ENCODE measurements at regions not wholly inside any gene's neighbourhood (a gene's known extent, or its start where the extent isn't known, plus 50 kb on each side); places are given as distances from the start of the nearest gene placed in this dataset.

GRCh38 chr9:100911273-100911672 is 117.3 kb upstream of the PLPPR1 start:
- H3K36me3 ChIP-seq (ENCODE audit: control insufficient read depth in 1 of 2, insufficient read depth in 2 of 2, low read length in 2 of 2): no peaks in the 10 kb centered on the region
- no peak overlapping the region for H2BK5ac ChIP-seq (ENCODE audit: low read depth, low read length, poor library complexity)
- no peak overlapping the region for H3K4me2 ChIP-seq (ENCODE audit: low read length)
- no peak overlapping the region for H3K14ac ChIP-seq (ENCODE audit: low read length)
- H4K91ac ChIP-seq (ENCODE audit: low read depth, low read length): no peak overlapping the region
- no peak overlapping the region for H2BK12ac ChIP-seq (ENCODE audit: low read length)
- H3K18ac ChIP-seq (ENCODE audit: low read length): no peak overlapping the region
- WGBS (ENCODE audit: extremely low coverage, insufficient coverage, insufficient read length): no CpG with 5 or more reads among the region's 5 CpGs
- no peak overlapping the region for H2AK5ac ChIP-seq (ENCODE audit: low read length)
- no peak overlapping the region for H2AFZ ChIP-seq (ENCODE audit: insufficient read depth, low read length, poor library complexity)
- H3K4me3 ChIP-seq (ENCODE audit: low read depth, low read length): no peak overlapping the region
- H3K23ac ChIP-seq (ENCODE audit: low read length): no peak overlapping the region
- no peak overlapping the region for H3K4ac ChIP-seq (ENCODE audit: low read depth, low read length)
- H3K79me2 ChIP-seq (ENCODE audit: control insufficient read depth, insufficient read depth, low read length, poor library complexity): no peaks in the 10 kb centered on the region
- H3K9me3 ChIP-seq (ENCODE audit: insufficient read depth, low read depth, low read length): no peaks in the 10 kb centered on the region
- no peak overlapping the region for H3K9ac ChIP-seq (ENCODE audit: low read length)
- H3K4me1 ChIP-seq (ENCODE audit: control insufficient read depth in 1 of 2, insufficient read depth in 2 of 2, low read length in 2 of 2): no peaks in the 10 kb centered on the region
- H4K8ac ChIP-seq (ENCODE audit: low read depth, low read length): no peak overlapping the region
- no peak for DNase-seq
- H3K79me1 ChIP-seq (ENCODE audit: low read length): no peaks in the 10 kb centered on the region
- H3K27me3 ChIP-seq (ENCODE audit: insufficient read depth, low read length): no peaks in the 10 kb centered on the region
- H2BK120ac ChIP-seq (ENCODE audit: insufficient read depth, low read length, poor library complexity): no peak overlapping the region
- no peak overlapping the region for H4K12ac ChIP-seq (ENCODE audit: low read depth, low read length)
- H3K27ac ChIP-seq (ENCODE audit: low read depth, low read length): no peak overlapping the region

DNA sequence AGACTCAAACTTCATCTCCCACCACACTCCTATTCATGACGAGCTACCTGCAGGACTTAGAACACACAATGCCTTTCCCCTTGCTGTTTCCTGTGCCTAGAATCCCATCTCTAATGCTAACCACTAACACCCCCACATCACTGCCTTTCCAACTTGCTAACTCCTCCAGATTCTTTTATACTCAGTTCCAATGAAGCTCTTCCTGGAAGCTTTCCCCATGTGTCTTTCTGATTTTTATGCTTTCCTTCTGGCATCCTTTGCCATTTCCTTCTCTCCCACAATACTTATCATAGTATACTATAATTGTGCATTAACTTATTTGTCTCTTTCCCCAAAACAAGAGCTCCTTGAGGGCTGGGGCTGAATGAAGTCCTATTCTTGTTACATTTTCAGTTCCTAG is 115.3 kb upstream of the PLPPR1 start:
- no peak overlapping the region for H4K8ac ChIP-seq (ENCODE audit: low read depth, low read length)
- H2BK120ac ChIP-seq (ENCODE audit: insufficient read depth, low read length, poor library complexity): no peak overlapping the region
- no peaks in the 10 kb centered on the region for H3K9me3 ChIP-seq (ENCODE audit: insufficient read depth, low read depth, low read length)
- WGBS (ENCODE audit: extremely low coverage, insufficient coverage, insufficient read length): no CpG with 5 or more reads among the region's 1 CpG
- no peak overlapping the region for H3K9ac ChIP-seq (ENCODE audit: low read length)
- H3K36me3 ChIP-seq (ENCODE audit: control insufficient read depth in 1 of 2, insufficient read depth in 2 of 2, low read length in 2 of 2): no peaks in the 10 kb centered on the region
- no peak overlapping the region for H3K18ac ChIP-seq (ENCODE audit: low read length)
- H2BK5ac ChIP-seq (ENCODE audit: low read depth, low read length, poor library complexity): no peak overlapping the region
- no peak overlapping the region for H4K12ac ChIP-seq (ENCODE audit: low read depth, low read length)
- no peak for DNase-seq
- H3K4ac ChIP-seq (ENCODE audit: low read depth, low read length): no peak overlapping the region
- H2BK12ac ChIP-seq (ENCODE audit: low read length): no peak overlapping the region
- H3K4me2 ChIP-seq (ENCODE audit: low read length): no peak overlapping the region
- no peaks in the 10 kb centered on the region for H3K4me1 ChIP-seq (ENCODE audit: control insufficient read depth in 1 of 2, insufficient read depth in 2 of 2, low read length in 2 of 2)
- H2AFZ ChIP-seq (ENCODE audit: insufficient read depth, low read length, poor library complexity): no peak overlapping the region
- H4K91ac ChIP-seq (ENCODE audit: low read depth, low read length): no peak overlapping the region
- H3K4me3 ChIP-seq (ENCODE audit: low read depth, low read length): no peak overlapping the region
- no peak overlapping the region for H3K23ac ChIP-seq (ENCODE audit: low read length)
- H2AK5ac ChIP-seq (ENCODE audit: low read length): no peak overlapping the region
- no peaks in the 10 kb centered on the region for H3K27me3 ChIP-seq (ENCODE audit: insufficient read depth, low read length)
- H3K27ac ChIP-seq (ENCODE audit: low read depth, low read length): no peak overlapping the region
- H3K79me2 ChIP-seq (ENCODE audit: control insufficient read depth, insufficient read depth, low read length, poor library complexity): no peaks in the 10 kb centered on the region
- H3K79me1 ChIP-seq (ENCODE audit: low read length): no peaks in the 10 kb centered on the region
- no peak overlapping the region for H3K14ac ChIP-seq (ENCODE audit: low read length)

DNA sequence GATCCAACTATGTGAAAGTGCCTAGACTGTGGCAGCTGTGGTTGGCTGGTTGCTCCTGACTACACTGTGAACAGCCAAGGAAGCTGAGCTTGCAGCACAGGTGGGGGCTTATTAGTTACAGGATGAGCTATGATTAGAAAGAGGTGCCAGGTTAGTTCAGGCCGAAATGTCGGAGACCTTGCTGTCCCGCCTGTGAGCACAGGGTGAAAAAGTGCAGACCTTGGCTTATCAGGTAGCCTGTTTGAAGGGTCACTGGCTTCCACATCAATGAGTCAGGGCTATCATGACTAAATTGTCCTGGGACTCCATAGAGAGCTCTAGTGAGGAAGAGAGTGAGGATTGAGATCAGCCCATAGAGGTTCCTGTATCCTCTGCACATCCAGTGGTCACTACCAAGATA is 114.3 kb upstream of the PLPPR1 start:
- no peak overlapping the region for H4K8ac ChIP-seq (ENCODE audit: low read depth, low read length)
- no peaks in the 10 kb centered on the region for H3K27me3 ChIP-seq (ENCODE audit: insufficient read depth, low read length)
- no peak overlapping the region for H3K18ac ChIP-seq (ENCODE audit: low read length)
- DNase-seq: peak; percentile 55 to 68
- H3K14ac ChIP-seq (ENCODE audit: low read length): no peak overlapping the region
- H4K12ac ChIP-seq (ENCODE audit: low read depth, low read length): no peak overlapping the region
- no peak overlapping the region for H3K23ac ChIP-seq (ENCODE audit: low read length)
- no peak overlapping the region for H3K9ac ChIP-seq (ENCODE audit: low read length)
- H2AK5ac ChIP-seq (ENCODE audit: low read length): no peak overlapping the region
- no peak overlapping the region for H2BK5ac ChIP-seq (ENCODE audit: low read depth, low read length, poor library complexity)
- H3K4me1 ChIP-seq (ENCODE audit: control insufficient read depth in 1 of 2, insufficient read depth in 2 of 2, low read length in 2 of 2): no peaks in the 10 kb centered on the region
- H2BK12ac ChIP-seq (ENCODE audit: low read length): no peak overlapping the region
- no peaks in the 10 kb centered on the region for H3K79me1 ChIP-seq (ENCODE audit: low read length)
- WGBS (ENCODE audit: extremely low coverage, insufficient coverage, insufficient read length): no CpG with 5 or more reads among the region's 3 CpGs
- H2BK120ac ChIP-seq (ENCODE audit: insufficient read depth, low read length, poor library complexity): no peak overlapping the region
- H3K27ac ChIP-seq (ENCODE audit: low read depth, low read length): no peak overlapping the region
- no peaks in the 10 kb centered on the region for H3K36me3 ChIP-seq (ENCODE audit: control insufficient read depth in 1 of 2, insufficient read depth in 2 of 2, low read length in 2 of 2)
- no peaks in the 10 kb centered on the region for H3K79me2 ChIP-seq (ENCODE audit: control insufficient read depth, insufficient read depth, low read length, poor library complexity)
- H2AFZ ChIP-seq (ENCODE audit: insufficient read depth, low read length, poor library complexity): no peak overlapping the region
- no peaks in the 10 kb centered on the region for H3K9me3 ChIP-seq (ENCODE audit: insufficient read depth, low read depth, low read length)
- no peak overlapping the region for H3K4me2 ChIP-seq (ENCODE audit: low read length)
- H3K4me3 ChIP-seq (ENCODE audit: low read depth, low read length): no peak overlapping the region
- H3K4ac ChIP-seq (ENCODE audit: low read depth, low read length): no peak overlapping the region
- no peak overlapping the region for H4K91ac ChIP-seq (ENCODE audit: low read depth, low read length)

- no peaks in the 10 kb centered on the region for H3K79me1 ChIP-seq (ENCODE audit: low read length)
- WGBS (ENCODE audit: extremely low coverage, insufficient coverage, insufficient read length): no CpG with 5 or more reads among the region's 3 CpGs
Measured at GRCh38 chr9:100919506-100919905, 109.0 kb upstream of the PLPPR1 start.

More at GRCh38 chr9:100919506-100919905, 109.0 kb upstream of the PLPPR1 start:
- Histone ChIP-seq H2AK5ac (ENCODE audit: low read length) (no peak overlapping the region), H3K14ac (ENCODE audit: low read length) (no peak overlapping the region), H3K4me1 (ENCODE audit: control insufficient read depth in 1 of 2, insufficient read depth in 2 of 2, low read length in 2 of 2) (no peaks in the 10 kb centered on the region), H3K27me3 (ENCODE audit: insufficient read depth, low read length) (no peaks in the 10 kb centered on the region), H2AFZ (ENCODE audit: insufficient read depth, low read length, poor library complexity) (no peak overlapping the region), H3K27ac (ENCODE audit: low read depth, low read length) (no peak overlapping the region), H2BK120ac (ENCODE audit: insufficient read depth, low read length, poor library complexity) (no peak overlapping the region), H4K12ac (ENCODE audit: low read depth, low read length) (no peak overlapping the region), H3K79me2 (ENCODE audit: control insufficient read depth, insufficient read depth, low read length, poor library complexity) (no peaks in the 10 kb centered on the region), H4K91ac (ENCODE audit: low read depth, low read length) (no peak overlapping the region), H3K18ac (ENCODE audit: low read length) (no peak overlapping the region), H3K4me3 (ENCODE audit: low read depth, low read length) (no peak overlapping the region), H3K23ac (ENCODE audit: low read length) (no peak overlapping the region), H2BK12ac (ENCODE audit: low read length) (no peak overlapping the region), H3K9ac (ENCODE audit: low read length) (no peak overlapping the region), H3K36me3 (ENCODE audit: control insufficient read depth in 1 of 2, insufficient read depth in 2 of 2, low read length in 2 of 2) (no peaks in the 10 kb centered on the region), H2BK5ac (ENCODE audit: low read depth, low read length, poor library complexity) (no peak overlapping the region), H3K4me2 (ENCODE audit: low read length) (no peak overlapping the region), H3K4ac (ENCODE audit: low read depth, low read length) (no peak overlapping the region), H4K8ac (ENCODE audit: low read depth, low read length) (no peak overlapping the region), H3K9me3 (ENCODE audit: insufficient read depth, low read depth, low read length) (no peaks in the 10 kb centered on the region)
- no peak for DNase-seq

All from trophoblast cell (in vitro differentiated cells and primary cell).